Activated CD8-positive, alpha-beta memory T cell treated with anti-CD3 and anti-CD28 coated beads, Interleukin-2, amount 10 ng/mL, durations not matched to agents 7 days and 5 days (primary cell): ENCODE measurements at regions not wholly inside any gene's neighbourhood (a gene's known extent, or its start where the extent isn't known, plus 50 kb on each side); places are given as distances from the start of the nearest gene placed in this dataset.

Source experiments
- ATAC-seq: fragments of 150-1000 bp; cut with Tn5 transposase; one replicate; pipeline ENCODE4 v1.10.0; 2021; ENCODE audit warnings: moderate library complexity
- CTCF ChIA-PET: fragments of 350-600 bp; sonication (Branson Sonifier 250); formaldehyde crosslinking; loops from one replicate; lab custom pipeline; 2021; ENCODE audit warnings: antibody characterized with exemption; lab: Charles Lee
- DNase-seq: peaks from one replicate; pipeline ENCODE4 v3.0.0-alpha.2; 2020
- H3K27ac Mint-ChIP-seq: one replicate; pipeline ENCODE4 v1.8.0; 2021; ENCODE audit warnings: mild to moderate bottlenecking, mixed read lengths
- H3K27me3 Mint-ChIP-seq: one replicate; pipeline ENCODE4 v1.8.0; 2021; ENCODE audit warnings: mixed read lengths
- H3K36me3 Mint-ChIP-seq: one replicate; pipeline ENCODE4 v1.8.0; 2021; ENCODE audit warnings: mild to moderate bottlenecking, mixed read lengths
- H3K4me1 Mint-ChIP-seq: one replicate; pipeline ENCODE4 v1.8.0; 2021; ENCODE audit warnings: mixed read lengths
- H3K4me3 Mint-ChIP-seq: one replicate; pipeline ENCODE4 v1.8.0; 2021; ENCODE audit warnings: mild to moderate bottlenecking, moderate library complexity, mixed read lengths
- H3K9me3 Mint-ChIP-seq: one replicate; pipeline ENCODE4 v1.8.0; 2022; ENCODE audit warnings: low read depth, mixed read lengths

DNA sequence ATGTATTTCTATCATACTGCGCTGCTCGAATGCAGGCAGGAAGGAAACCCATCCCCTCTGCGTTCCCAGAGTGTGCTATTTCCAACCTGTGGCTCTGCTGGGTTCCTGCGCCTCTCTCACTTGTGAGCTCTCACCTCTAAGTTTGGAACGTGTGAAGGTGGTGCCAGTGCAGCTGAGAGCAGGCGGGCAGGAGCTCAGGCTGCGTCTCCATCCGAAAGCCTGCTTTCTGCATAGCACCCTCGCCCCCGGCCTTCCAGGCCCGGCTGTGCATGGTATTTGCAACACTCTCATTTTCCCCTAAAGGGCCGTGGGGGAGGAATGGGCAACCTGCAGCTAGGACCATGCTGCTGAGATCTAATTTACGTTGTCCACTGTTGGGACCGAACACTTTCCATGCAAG lies 288.0 kb upstream of the TSHZ2 start:
- CTCF ChIA-PET: no interaction called here
- Mint-ChIP-seq H3K9me3 (no peaks in the 10 kb centered on the region), H3K4me3 (no peak overlapping the region), H3K36me3 (no peaks in the 10 kb centered on the region), H3K27me3 (no peaks in the 10 kb centered on the region), H3K27ac (no peak overlapping the region), H3K4me1 (no peaks in the 10 kb centered on the region)
- DNase-seq: no peak
- ATAC-seq: no peak

DNA sequence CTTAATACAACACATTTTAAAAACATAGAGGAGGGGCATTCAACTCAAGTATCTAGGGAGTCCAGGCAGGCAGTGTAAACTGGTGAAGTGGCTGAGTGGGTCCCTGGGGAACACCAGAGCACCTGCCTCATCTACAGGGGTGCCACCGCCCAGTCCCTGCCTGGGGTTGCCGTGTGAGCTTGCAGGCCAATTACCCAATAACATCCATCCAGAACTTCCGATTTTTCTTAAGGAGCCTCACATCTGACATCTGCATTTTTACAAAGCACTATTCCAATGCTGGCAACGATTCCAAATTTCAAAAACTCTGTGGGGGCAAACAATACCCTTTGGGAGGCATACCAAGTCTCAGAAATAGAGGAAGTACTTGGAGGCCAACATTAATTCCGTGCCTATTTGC lies 288.4 kb upstream of the TSHZ2 start:
- H3K4me1 Mint-ChIP-seq: no peaks in the 10 kb centered on the region
- CTCF ChIA-PET: no interaction called here
- ATAC-seq (no peak), DNase-seq (no peak)
- H3K36me3 Mint-ChIP-seq: no peaks in the 10 kb centered on the region
- no peaks in the 10 kb centered on the region for H3K9me3 Mint-ChIP-seq
- H3K4me3 Mint-ChIP-seq: no peak overlapping the region
- H3K27me3 Mint-ChIP-seq: no peaks in the 10 kb centered on the region
- no peak overlapping the region for H3K27ac Mint-ChIP-seq

DNA sequence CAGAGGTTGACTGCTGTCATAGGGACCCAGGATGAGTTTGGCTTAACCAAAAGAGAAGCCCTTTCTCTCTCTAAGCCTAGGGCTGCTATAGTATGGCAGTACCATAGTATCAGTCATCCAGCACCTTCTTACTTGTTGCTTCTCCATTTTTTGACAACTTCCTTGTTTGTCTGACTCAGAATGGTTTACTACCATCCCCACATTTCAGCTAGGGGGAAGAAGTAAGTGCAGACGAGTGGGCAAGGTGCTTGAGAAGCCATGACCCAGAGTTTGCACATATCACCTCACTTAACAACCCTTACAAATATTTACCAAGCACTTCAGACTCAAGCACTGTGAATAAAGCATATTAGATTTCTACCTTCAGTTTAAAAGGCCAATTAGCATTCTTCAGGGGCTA lies 289.9 kb upstream of the TSHZ2 start:
- Mint-ChIP-seq H3K4me3 (no peak overlapping the region), H3K36me3 (no peaks in the 10 kb centered on the region), H3K9me3 (no peaks in the 10 kb centered on the region), H3K4me1 (no peaks in the 10 kb centered on the region), H3K27ac (no peak overlapping the region), H3K27me3 (peaks cover 3% of the 10 kb centered on the region)
- CTCF ChIA-PET: no interaction called here
- no peak for DNase-seq
- ATAC-seq: no peak

DNA sequence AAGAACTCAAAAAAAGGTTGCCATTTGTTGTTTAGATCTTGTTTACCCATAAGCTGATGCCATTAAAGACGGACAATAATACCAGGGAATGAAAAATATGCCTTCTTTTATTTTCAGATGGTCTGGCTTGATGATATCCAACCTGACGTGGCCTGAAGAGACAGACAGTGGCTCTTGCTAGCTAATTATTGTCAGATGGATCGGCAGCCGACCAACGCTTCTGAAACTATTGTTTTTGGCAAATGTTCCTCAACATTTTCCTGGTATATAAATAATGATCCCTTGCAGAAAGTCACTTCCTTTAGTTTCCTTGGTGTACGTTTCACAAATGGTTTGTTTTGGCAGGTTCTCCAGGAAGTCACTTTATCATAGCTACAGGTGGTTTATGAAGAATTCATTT lies 290.9 kb upstream of the TSHZ2 start:
- H3K27ac Mint-ChIP-seq: no peak overlapping the region
- CTCF ChIA-PET: no interaction called here
- H3K4me3 Mint-ChIP-seq: no peak overlapping the region
- DNase-seq (no peak), ATAC-seq (no peak)
- H3K9me3 Mint-ChIP-seq: no peaks in the 10 kb centered on the region
- peaks cover 3% of the 10 kb centered on the region for H3K27me3 Mint-ChIP-seq
- H3K36me3 Mint-ChIP-seq: no peaks in the 10 kb centered on the region
- H3K4me1 Mint-ChIP-seq: no peaks in the 10 kb centered on the region

DNA sequence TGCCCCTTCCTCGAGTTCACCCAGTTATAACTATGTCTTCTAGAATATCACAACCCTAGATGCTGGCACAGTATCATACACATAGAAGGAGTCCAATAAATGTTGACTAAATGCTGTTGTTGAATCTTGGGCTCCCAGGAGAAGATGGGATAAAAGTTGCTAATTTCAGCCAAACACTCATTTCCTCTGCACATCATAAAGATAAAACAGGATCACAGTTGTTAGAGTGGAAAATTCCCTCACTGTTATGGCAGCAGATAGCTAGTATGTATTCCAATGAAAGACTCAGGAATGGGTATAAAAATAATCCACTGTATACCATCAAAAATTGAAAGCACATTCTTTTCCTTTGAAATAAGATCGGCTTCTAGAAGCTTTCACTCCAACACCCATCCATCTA lies 294.9 kb upstream of the TSHZ2 start:
- Mint-ChIP-seq H3K27ac (no peak overlapping the region), H3K4me3 (no peak overlapping the region), H3K36me3 (no peaks in the 10 kb centered on the region), H3K9me3 (no peaks in the 10 kb centered on the region), H3K4me1 (no peaks in the 10 kb centered on the region), H3K27me3 (peaks cover 3% of the 10 kb centered on the region)
- no peak for ATAC-seq
- no peak for DNase-seq
- CTCF ChIA-PET: no interaction called here

DNA sequence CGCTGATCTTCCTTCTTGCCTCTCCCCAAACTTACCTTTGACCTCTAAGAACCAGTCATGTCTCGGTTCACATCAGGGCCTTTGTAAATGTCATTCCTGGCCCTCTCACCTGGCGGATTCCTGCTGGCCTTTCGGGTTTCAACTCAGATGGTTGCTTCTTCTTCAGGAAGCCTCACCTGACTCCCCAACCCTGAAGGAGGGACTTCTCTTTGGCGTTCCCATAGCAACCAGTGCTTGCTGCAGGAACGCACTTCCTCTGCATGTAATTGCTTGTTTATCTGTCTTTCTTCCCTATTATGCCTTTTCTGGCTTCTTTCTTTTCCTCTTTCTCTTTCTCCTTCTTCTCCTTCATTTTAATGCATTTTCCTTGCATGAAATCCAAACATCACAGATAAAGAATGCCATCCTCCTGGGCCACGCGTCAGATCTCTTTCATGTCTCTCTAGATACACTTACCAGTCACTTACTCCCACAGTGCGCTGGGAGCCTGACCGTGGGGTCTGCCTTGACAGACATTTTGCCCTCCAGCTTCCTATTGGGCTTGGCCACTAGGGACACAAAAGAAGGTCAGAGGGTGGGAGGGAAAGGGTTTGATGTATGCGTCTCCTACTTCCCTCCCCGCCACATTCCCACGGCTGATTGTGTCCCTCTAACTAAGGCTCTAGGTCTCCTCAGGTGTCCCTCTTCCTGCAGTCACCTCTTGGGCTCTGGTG lies 295.7 kb upstream of the TSHZ2 start:
- Mint-ChIP-seq H3K27ac (no peak overlapping the region), H3K27me3 (peaks cover 3% of the 10 kb centered on the region), H3K36me3 (no peaks in the 10 kb centered on the region), H3K9me3 (no peaks in the 10 kb centered on the region), H3K4me3 (no peak overlapping the region), H3K4me1 (no peaks in the 10 kb centered on the region)
- CTCF ChIA-PET: no interaction called here
- DNase-seq (no peak), ATAC-seq (no peak)

DNA sequence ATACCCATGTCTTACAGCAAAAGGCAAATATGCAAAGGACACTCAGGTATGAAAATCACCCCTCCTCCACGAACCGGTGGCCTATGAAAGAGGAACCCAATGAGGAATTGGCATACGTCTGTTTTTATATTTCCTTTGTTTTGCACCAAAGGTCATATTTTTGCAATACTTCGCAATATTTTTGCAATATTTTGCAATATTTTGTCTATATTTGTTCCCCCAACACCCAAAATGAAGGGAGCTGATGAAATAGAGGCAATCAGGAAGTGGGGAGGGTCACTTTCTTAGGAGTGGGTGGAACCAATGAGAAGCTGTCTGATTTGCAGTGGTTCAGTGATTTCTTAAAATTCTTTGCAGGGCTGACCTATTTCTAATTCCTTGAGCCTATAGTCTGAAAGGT lies 296.8 kb upstream of the TSHZ2 start:
- ATAC-seq (no peak), DNase-seq (no peak)
- Mint-ChIP-seq H3K27me3 (peaks cover 3% of the 10 kb centered on the region), H3K4me1 (no peaks in the 10 kb centered on the region), H3K9me3 (no peaks in the 10 kb centered on the region), H3K36me3 (no peaks in the 10 kb centered on the region), H3K4me3 (no peak overlapping the region), H3K27ac (no peak overlapping the region)
- CTCF ChIA-PET: no interaction called here

DNA sequence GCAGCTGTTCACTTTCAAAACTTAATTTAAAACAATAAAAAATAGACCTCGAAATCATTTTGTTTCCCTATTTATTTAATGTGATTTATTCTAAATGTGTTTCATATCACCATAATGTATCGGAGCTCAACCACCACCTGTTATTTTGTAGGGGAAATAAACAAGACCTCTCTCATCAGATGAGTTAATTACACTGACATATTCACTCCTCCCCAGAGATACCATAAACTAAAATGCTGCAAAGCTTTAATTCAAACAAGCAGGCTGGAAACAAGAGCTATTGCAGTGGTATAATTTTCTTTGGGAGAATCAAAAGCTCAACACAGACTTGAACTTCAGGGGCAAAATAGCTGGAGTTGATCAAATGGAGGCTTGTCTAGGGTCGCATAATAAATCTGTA lies 303.5 kb upstream of the TSHZ2 start:
- ATAC-seq: no peak
- H3K4me1 Mint-ChIP-seq: no peaks in the 10 kb centered on the region
- H3K36me3 Mint-ChIP-seq: no peaks in the 10 kb centered on the region
- H3K4me3 Mint-ChIP-seq: no peak overlapping the region
- DNase-seq: no peak
- no peak overlapping the region for H3K27ac Mint-ChIP-seq
- CTCF ChIA-PET: no interaction called here
- no peaks in the 10 kb centered on the region for H3K27me3 Mint-ChIP-seq
- no peaks in the 10 kb centered on the region for H3K9me3 Mint-ChIP-seq

DNA sequence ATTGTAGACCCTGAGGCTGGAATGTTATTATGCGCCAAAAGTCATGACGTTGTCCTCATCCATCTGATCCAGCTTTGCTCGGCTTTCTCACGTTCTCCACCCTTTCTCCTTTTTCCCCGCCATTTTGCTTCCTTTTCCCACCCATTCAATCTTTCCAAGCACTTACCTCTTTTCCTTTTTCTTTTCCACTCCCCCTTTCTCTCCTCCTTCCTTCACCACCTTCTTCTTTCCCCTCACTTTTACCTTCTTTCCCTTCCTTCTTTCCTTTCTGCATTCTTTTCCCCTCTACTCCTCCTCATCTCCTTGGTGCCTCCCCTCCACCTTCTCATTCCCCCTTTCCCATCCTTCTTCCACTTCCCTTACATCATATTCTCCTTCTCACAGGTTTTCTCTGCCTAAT lies 304.8 kb upstream of the TSHZ2 start:
- Mint-ChIP-seq H3K36me3 (no peaks in the 10 kb centered on the region), H3K27me3 (no peaks in the 10 kb centered on the region), H3K4me1 (no peaks in the 10 kb centered on the region), H3K4me3 (no peak overlapping the region), H3K9me3 (no peaks in the 10 kb centered on the region), H3K27ac (no peak overlapping the region)
- CTCF ChIA-PET: no interaction called here
- ATAC-seq (no peak), DNase-seq (no peak)

DNA sequence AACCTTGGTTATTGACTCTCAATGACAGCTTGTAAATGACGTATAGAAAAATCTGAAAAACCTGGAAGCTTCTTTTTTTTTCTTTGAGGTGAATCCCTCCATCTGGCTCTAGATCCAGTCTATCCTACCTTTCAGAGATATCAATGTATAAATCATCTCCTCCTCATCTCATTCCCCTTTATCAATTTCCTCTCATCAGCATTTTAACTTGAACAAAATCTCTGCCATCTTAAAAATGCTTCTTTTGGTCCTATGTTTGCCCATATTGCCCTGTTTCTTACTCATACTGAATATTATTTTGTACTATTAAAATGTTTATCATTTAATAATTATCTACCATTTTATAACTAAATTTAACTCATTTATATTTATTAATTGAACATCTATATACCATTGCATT lies 306.7 kb upstream of the TSHZ2 start:
- no peak for ATAC-seq
- Mint-ChIP-seq H3K27ac (no peak overlapping the region), H3K9me3 (no peaks in the 10 kb centered on the region), H3K36me3 (no peaks in the 10 kb centered on the region), H3K4me3 (no peak overlapping the region), H3K4me1 (no peaks in the 10 kb centered on the region), H3K27me3 (no peaks in the 10 kb centered on the region)
- DNase-seq: no peak
- CTCF ChIA-PET: no interaction called here

DNA sequence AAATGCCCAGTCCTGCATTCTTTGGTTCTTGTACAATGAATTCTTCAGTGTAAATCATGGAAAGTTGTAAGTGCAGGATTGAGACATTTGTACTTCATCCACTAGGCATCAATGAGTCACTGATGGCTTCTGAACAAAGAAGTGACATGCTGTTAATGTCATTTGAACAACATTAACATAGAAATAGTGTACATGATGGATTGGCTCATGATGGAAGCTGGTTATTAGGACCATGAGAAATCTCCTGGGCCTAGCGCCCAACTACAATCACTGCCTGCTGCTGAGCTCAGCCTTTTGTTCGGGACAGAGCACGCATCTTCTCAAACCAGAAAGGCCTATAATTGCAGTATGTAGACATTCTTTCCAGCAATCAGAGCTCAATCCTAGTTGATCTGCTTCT lies 316.8 kb upstream of the TSHZ2 start:
- Mint-ChIP-seq H3K27me3 (no peaks in the 10 kb centered on the region), H3K4me1 (no peaks in the 10 kb centered on the region), H3K9me3 (no peaks in the 10 kb centered on the region), H3K27ac (no peak overlapping the region), H3K36me3 (no peaks in the 10 kb centered on the region), H3K4me3 (no peak overlapping the region)
- CTCF ChIA-PET: no interaction called here
- ATAC-seq (no peak), DNase-seq (no peak)

DNA sequence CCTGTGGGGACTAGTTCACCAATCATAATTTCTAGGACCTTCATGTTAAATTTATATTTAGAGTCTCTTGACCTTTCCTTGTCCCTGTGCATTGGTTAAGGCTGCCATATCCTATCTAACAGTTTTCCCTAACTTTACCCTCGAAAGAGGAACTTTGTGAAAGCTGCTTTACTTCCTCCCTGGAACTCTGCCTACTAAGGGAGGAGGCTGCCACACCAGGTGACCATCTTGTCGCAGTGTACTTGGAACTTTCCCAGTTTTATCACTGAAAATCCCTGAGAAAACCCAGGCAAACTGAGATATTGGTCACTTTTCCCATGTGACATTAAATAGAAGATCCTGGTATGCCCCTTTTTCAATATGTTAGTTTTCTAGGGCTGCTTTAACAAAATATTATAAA lies 317.6 kb upstream of the TSHZ2 start:
- Mint-ChIP-seq H3K27me3 (no peaks in the 10 kb centered on the region), H3K4me3 (no peak overlapping the region), H3K4me1 (no peaks in the 10 kb centered on the region), H3K36me3 (no peaks in the 10 kb centered on the region), H3K9me3 (no peaks in the 10 kb centered on the region), H3K27ac (no peak overlapping the region)
- CTCF ChIA-PET: no interaction called here
- DNase-seq (no peak), ATAC-seq (no peak)

DNA sequence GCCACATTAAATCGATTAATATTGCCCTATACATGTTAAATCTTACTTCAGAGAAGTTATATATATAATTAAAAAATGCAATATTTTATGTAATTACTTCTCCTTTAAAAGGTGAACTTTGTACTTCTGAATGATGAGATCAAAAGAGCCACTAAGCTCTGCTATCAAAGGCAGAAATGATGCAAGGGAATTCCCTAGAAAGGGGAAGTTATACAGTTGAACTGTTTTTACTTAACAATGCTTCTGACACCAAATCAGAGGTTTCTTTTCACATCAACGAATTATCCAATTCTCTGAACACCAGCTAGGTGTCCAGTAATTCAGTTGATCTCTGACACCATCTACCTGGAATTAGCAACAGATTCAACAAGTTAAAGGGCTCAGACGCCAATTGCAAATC lies 319.9 kb upstream of the TSHZ2 start:
- no peak overlapping the region for H3K27ac Mint-ChIP-seq
- CTCF ChIA-PET: no interaction called here

DNA sequence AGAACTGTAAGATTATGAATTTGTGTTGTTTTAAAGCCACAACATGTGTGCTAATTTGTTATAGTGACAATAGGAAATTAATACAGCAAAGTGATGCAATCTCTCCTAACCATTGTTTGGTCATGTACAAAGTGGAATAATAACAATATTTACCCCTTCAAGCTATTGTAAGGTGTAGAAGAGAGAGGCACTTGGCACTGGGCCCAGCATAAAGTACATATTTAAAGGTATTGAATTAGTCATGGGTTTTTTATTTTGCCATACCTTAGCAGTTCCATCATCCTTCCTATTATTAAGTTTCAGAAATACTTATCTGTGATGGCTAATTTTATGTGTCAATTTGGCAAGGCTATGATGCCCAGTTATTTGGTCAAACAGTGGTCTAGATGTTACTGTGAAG lies 322.4 kb upstream of the TSHZ2 start:
- DNase-seq (no peak), ATAC-seq (no peak)
- CTCF ChIA-PET: no interaction called here
- Mint-ChIP-seq H3K27me3 (no peaks in the 10 kb centered on the region), H3K27ac (no peak overlapping the region), H3K4me1 (no peaks in the 10 kb centered on the region), H3K36me3 (no peaks in the 10 kb centered on the region), H3K4me3 (no peak overlapping the region), H3K9me3 (no peaks in the 10 kb centered on the region)

More for the DNA sequence above, 319.9 kb upstream of the TSHZ2 start:
- Mint-ChIP-seq H3K36me3 (no peaks in the 10 kb centered on the region), H3K4me1 (no peaks in the 10 kb centered on the region), H3K27me3 (no peaks in the 10 kb centered on the region), H3K4me3 (no peak overlapping the region), H3K9me3 (no peaks in the 10 kb centered on the region)
- DNase-seq (no peak), ATAC-seq (no peak)

DNA sequence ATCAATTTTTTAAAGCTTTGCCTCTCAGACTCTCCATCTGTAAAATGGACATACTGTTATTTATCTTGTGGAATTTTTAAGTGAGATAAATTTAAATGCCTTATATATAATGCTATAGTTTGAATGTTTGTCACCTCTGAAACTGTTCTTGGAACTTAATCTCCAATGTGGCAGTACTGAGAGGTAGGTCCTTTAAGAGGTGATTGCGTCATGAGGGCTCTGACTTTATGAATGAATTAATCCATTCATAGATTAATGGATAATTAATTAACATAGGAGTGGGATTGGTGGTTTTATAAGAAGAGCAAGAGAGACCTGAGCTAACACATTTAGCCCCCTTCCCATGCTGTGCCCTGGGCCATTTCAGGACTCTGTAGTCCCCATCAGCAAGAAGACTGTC lies 326.3 kb upstream of the TSHZ2 start:
- no peaks in the 10 kb centered on the region for H3K36me3 Mint-ChIP-seq
- DNase-seq: no peak
- CTCF ChIA-PET: no interaction called here
- no peak for ATAC-seq
- H3K27ac Mint-ChIP-seq: no peak overlapping the region
- H3K27me3 Mint-ChIP-seq: no peaks in the 10 kb centered on the region
- H3K9me3 Mint-ChIP-seq: no peaks in the 10 kb centered on the region
- no peak overlapping the region for H3K4me3 Mint-ChIP-seq
- H3K4me1 Mint-ChIP-seq: no peaks in the 10 kb centered on the region
